ENCODE measurements at regions not wholly inside any gene's neighbourhood (a gene's known extent, or its start where the extent isn't known, plus 50 kb on each side); places are given as distances from the start of the nearest gene placed in this dataset.

DNA sequence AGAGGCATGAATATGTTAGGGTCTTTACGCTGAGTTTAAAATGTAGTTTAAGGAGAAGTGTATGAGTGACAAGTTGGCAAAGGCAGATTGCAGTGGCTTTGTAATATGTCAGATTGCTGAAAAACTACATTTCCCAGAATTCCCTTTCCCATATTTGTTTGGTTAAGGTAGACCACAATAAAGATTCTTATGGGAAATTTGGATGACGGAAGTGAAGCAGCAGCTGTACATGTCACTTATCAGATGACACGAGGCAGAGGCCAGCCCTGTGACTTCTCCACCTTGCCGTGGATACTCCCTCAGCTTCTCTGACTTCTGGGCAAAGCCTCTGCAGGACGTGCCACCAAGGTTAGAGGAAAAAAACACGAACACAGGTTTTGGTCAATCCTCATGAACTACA, 229.7 kb upstream of the DKK2 start:
- TF ChIP-seq CTCF (conservative IDR thresholded peaks at IDR 0.05 in 1 of 2, IDR thresholded peaks at IDR 0.05 in 1 of 2; ENCODE audit: low read depth in 1 of 2, low read length in 2 of 2) (no peak), EZH2 (IDR thresholded peaks at IDR 0.05; ENCODE audit: low read length, missing control alignments) (no peak)
